OCI-M2 (cell line): ENCODE measurements at regions not wholly inside any gene's neighbourhood (a gene's known extent, or its start where the extent isn't known, plus 50 kb on each side); places are given as distances from the start of the nearest gene placed in this dataset.
A peak's percentile ranks its signal among the peaks of the same experiment; 100 is the strongest.
"Not testable (repeated sequence)": the region's sequence is repeated elsewhere in the genome, so short reads cannot be mapped to it uniquely, and the experiment has no call there.

Experiments used
- DNase-seq: peaks from one replicate; lab custom pipeline; 2025; ENCODE audit not compliant: unreplicated experiment; lab: John Stamatoyannopoulos, UW

GRCh38 chr6:11961923-11962322 lies 50.2 kb upstream of the HIVEP1 start:
- no peak for DNase-seq

- no peak for DNase-seq
Observed at GRCh38 chr6:11960909-11961779, 51.0 kb upstream of the HIVEP1 start.

- DNase-seq: no peak
Observed at GRCh38 chr6:11956781-11957180, 55.3 kb upstream of the HIVEP1 start.

- DNase-seq: no peak
Observed at GRCh38 chr6:11953641-11954040, 58.5 kb upstream of the HIVEP1 start.

GRCh38 chr6:11952316-11952715 lies 59.8 kb upstream of the HIVEP1 start:
- DNase-seq: no peak

GRCh38 chr6:11951868-11952267 lies 60.2 kb upstream of the HIVEP1 start:
- DNase-seq: no peak

GRCh38 chr6:11950109-11950508 lies 62.0 kb upstream of the HIVEP1 start:
- no peak for DNase-seq

- no peak for DNase-seq
Observed at GRCh38 chr6:11947575-11947974, 64.5 kb upstream of the HIVEP1 start.

GRCh38 chr6:11947063-11947462 lies 65.0 kb upstream of the HIVEP1 start:
- no peak for DNase-seq

GRCh38 chr6:11944111-11944510 lies 68.0 kb upstream of the HIVEP1 start:
- DNase-seq: no peak

GRCh38 chr6:11943060-11943459 lies 69.1 kb upstream of the HIVEP1 start:
- DNase-seq: no peak

GRCh38 chr6:11942185-11942864 lies 69.8 kb upstream of the HIVEP1 start:
- no peak for DNase-seq

- not testable (repeated sequence) for DNase-seq
Observed at GRCh38 chr6:11940532-11941166, 71.5 kb upstream of the HIVEP1 start.

- peak; percentile 84 for DNase-seq
Observed at GRCh38 chr6:11938285-11938890, 73.7 kb upstream of the HIVEP1 start.

GRCh38 chr6:11934638-11935037 lies 77.5 kb upstream of the HIVEP1 start:
- DNase-seq: no peak

GRCh38 chr6:11932892-11933291 lies 79.2 kb upstream of the HIVEP1 start:
- not testable (repeated sequence) for DNase-seq

- DNase-seq: no peak
Observed at GRCh38 chr6:11931296-11932035, 80.6 kb upstream of the HIVEP1 start.

- DNase-seq: not testable (repeated sequence)
Observed at GRCh38 chr6:11930834-11931233, 81.3 kb upstream of the HIVEP1 start.

- no peak for DNase-seq
Observed at GRCh38 chr6:11930240-11930639, 81.9 kb upstream of the HIVEP1 start.

- DNase-seq: no peak
Observed at GRCh38 chr6:11929241-11929835, 82.8 kb upstream of the HIVEP1 start.
